H9 (cell line): ENCODE measurements at regions not wholly inside any gene's neighbourhood (a gene's known extent, or its start where the extent isn't known, plus 50 kb on each side); places are given as distances from the start of the nearest gene placed in this dataset.

Experiments
- DNase-seq: peaks from one replicate; pipeline ENCODE4 v3.0.0-alpha.2; 2017
- H2AFZ ChIP-seq: one replicate; pipeline ENCODE4 v1.6.1; 2013; ENCODE audit warnings: mild to moderate bottlenecking, low read length, control low read depth, moderate library complexity
- H2AK5ac ChIP-seq: 2 replicates; pipeline ENCODE4 v1.6.1; 2013; ENCODE audit warnings: low read length, control low read depth, mixed read lengths; ENCODE audit not compliant: insufficient read length
- H2BK120ac ChIP-seq: one replicate; pipeline ENCODE4 v1.6.1; 2013; ENCODE audit warnings: low read depth, mild to moderate bottlenecking, low read length, control low read depth, inconsistent platforms; ENCODE audit not compliant: poor library complexity, severe bottlenecking
- H2BK12ac ChIP-seq: 2 replicates; pipeline ENCODE4 v1.6.1; 2013; ENCODE audit warnings: low read length, control low read depth, mixed read lengths, low read depth; ENCODE audit not compliant: insufficient read length
- H2BK15ac ChIP-seq: 2 replicates; pipeline ENCODE4 v1.6.1; 2013; ENCODE audit warnings: low read depth, low read length, control low read depth
- H2BK20ac ChIP-seq: one replicate; pipeline ENCODE4 v1.6.1; 2013; ENCODE audit warnings: low read depth, mild to moderate bottlenecking, low read length, control low read depth, inconsistent platforms; ENCODE audit not compliant: poor library complexity, severe bottlenecking
- H2BK5ac ChIP-seq: 2 replicates; pipeline ENCODE4 v1.6.1; 2013; ENCODE audit warnings: low read length, control low read depth, mixed read lengths; ENCODE audit not compliant: insufficient read length
- H3K14ac ChIP-seq: 2 replicates; pipeline ENCODE4 v1.6.1; 2013; ENCODE audit warnings: low read length, control low read depth; ENCODE audit not compliant: insufficient read depth
- H3K18ac ChIP-seq: 2 replicates; pipeline ENCODE4 v1.6.1; 2013; ENCODE audit warnings: low read depth, mild to moderate bottlenecking, mixed read lengths, low read length, control low read depth; ENCODE audit not compliant: insufficient read length
- H3K23ac ChIP-seq: 2 replicates; pipeline ENCODE4 v1.6.1; 2013; ENCODE audit warnings: low read length, control low read depth, mixed read lengths, low read depth; ENCODE audit not compliant: insufficient read length
- H3K23me2 ChIP-seq: 2 replicates; pipeline ENCODE4 v1.6.1; 2013; ENCODE audit warnings: low read depth, mild to moderate bottlenecking, mixed read lengths, low read length, control low read depth; ENCODE audit not compliant: insufficient read length, poor library complexity, severe bottlenecking
- H3K27ac ChIP-seq: 2 replicates; pipeline ENCODE4 v1.5.1; 2013; ENCODE audit warnings: low read length, control low read depth, mixed read lengths, low read depth; ENCODE audit not compliant: insufficient read length
- H3K27me3 ChIP-seq: 2 replicates; pipeline ENCODE4 v1.6.1; 2013; ENCODE audit warnings: low read length, control low read depth, inconsistent platforms; ENCODE audit not compliant: insufficient read depth
- H3K4ac ChIP-seq: 2 replicates; pipeline ENCODE4 v1.6.1; 2013; ENCODE audit warnings: low read depth, mild to moderate bottlenecking, control low read depth, inconsistent platforms, low read length, moderate library complexity
- H3K4me1 ChIP-seq: 2 replicates; pipeline ENCODE4 v1.6.1; 2013; ENCODE audit warnings: low read length, control low read depth, inconsistent platforms; ENCODE audit not compliant: insufficient read depth
- H3K4me2 ChIP-seq: 2 replicates; pipeline ENCODE4 v1.6.1; 2013; ENCODE audit warnings: low read length, control low read depth, mixed read lengths; ENCODE audit not compliant: insufficient read length, insufficient read depth
- H3K56ac ChIP-seq: 2 replicates; pipeline ENCODE4 v1.6.1; 2013; ENCODE audit warnings: low read depth, mild to moderate bottlenecking, mixed read lengths, low read length, control low read depth; ENCODE audit not compliant: insufficient read length
- H3K79me1 ChIP-seq: 2 replicates; pipeline ENCODE4 v1.6.1; 2013; ENCODE audit warnings: low read depth, mild to moderate bottlenecking, moderate library complexity, low read length, control low read depth, inconsistent platforms; ENCODE audit not compliant: insufficient read depth, poor library complexity, severe bottlenecking
- H3K79me2 ChIP-seq: 2 replicates; pipeline ENCODE4 v1.6.1; 2013; ENCODE audit warnings: low read length, control low read depth, inconsistent platforms; ENCODE audit not compliant: insufficient read depth
- H3K9ac ChIP-seq: 2 replicates; pipeline ENCODE4 v1.6.1; 2013; ENCODE audit warnings: low read length, control low read depth, mixed read lengths; ENCODE audit not compliant: insufficient read length; ENCODE audit errors: extremely low read depth
- H3K9me3 ChIP-seq: one replicate; pipeline ENCODE4 v1.6.1; 2013; ENCODE audit warnings: low read depth, low read length, inconsistent platforms; ENCODE audit not compliant: control insufficient read depth
- H3T11ph ChIP-seq: one replicate; pipeline ENCODE4 v1.6.1; 2013; ENCODE audit warnings: mild to moderate bottlenecking, low read length, control low read depth, inconsistent platforms
- H4K20me1 ChIP-seq: one replicate; pipeline ENCODE4 v1.6.1; 2013; ENCODE audit not compliant: control insufficient read depth, insufficient read length, insufficient read depth
- H4K5ac ChIP-seq: 2 replicates; pipeline ENCODE4 v1.6.1; 2013; ENCODE audit warnings: low read depth, mild to moderate bottlenecking, mixed read lengths, low read length, control low read depth; ENCODE audit not compliant: insufficient read length
- H4K8ac ChIP-seq: replicated peaks from 2 replicates; pipeline ENCODE4 v1.6.1; 2013; ENCODE audit warnings: low read length, control low read depth, mixed read lengths, low read depth; ENCODE audit not compliant: insufficient read length
- H4K91ac ChIP-seq: 2 replicates; pipeline ENCODE4 v1.6.1; 2013; ENCODE audit warnings: low read depth, mild to moderate bottlenecking, moderate library complexity, mixed read lengths, low read length, control low read depth; ENCODE audit not compliant: insufficient read length
- H3K27ac Mint-ChIP-seq, 3 experiments: 2 replicates in 2 of 3; 3 replicates in 1 of 3; pipeline ENCODE4 v1.8.0; 2020 to 2021; ENCODE audit warnings: mixed read lengths in 3 of 3, mild to moderate bottlenecking in 1 of 3, moderate library complexity in 1 of 3
- H3K27me3 Mint-ChIP-seq: 2 replicates; pipeline ENCODE4 v1.8.0; 2021; ENCODE audit warnings: low read depth, mild to moderate bottlenecking, moderate library complexity, mixed read lengths
- H3K36me3 Mint-ChIP-seq, 3 experiments: 2 replicates in 2 of 3; 3 replicates in 1 of 3; pipeline ENCODE4 v1.8.0; 2020 to 2021; ENCODE audit warnings: low read depth in 3 of 3, mixed read lengths in 3 of 3; ENCODE audit not compliant: insufficient read depth in 1 of 3
- H3K4me1 Mint-ChIP-seq, 2 experiments: 2 replicates each; pipeline ENCODE4 v1.8.0; 2020; ENCODE audit warnings: mixed read lengths in 2 of 2
- H3K4me3 Mint-ChIP-seq, 2 experiments: 2 replicates in 1 of 2; 3 replicates in 1 of 2; pipeline ENCODE4 v1.8.0; 2020 to 2021; ENCODE audit warnings: mild to moderate bottlenecking in 2 of 2, mixed read lengths in 2 of 2, moderate library complexity in 1 of 2
- H3K9me3 Mint-ChIP-seq, 2 experiments: 2 replicates in 1 of 2; 3 replicates in 1 of 2; pipeline ENCODE4 v1.8.0; 2020; ENCODE audit warnings: mild to moderate bottlenecking in 2 of 2, mixed read lengths in 2 of 2, moderate library complexity in 1 of 2
- WGBS: extraction: QIAGEN DNeasy Blood & Tissue Kit; methylation state at CpG from one replicate; pipeline ENCODE4 v1.1.7; 2013; ENCODE audit warnings: missing lambda C conversion rate, low lambda C conversion rate, mixed read lengths; ENCODE audit not compliant: insufficient read length; ENCODE audit errors: extremely low coverage; 5-methylcytosine and 5-hydroxymethylcytosine counted together
- TF ChIP-seq, protein P1 (sequence below): fragments of 200-600 bp; sonication (generic); conservative IDR thresholded peaks from 3 replicates; pipeline ENCODE4 v1.8.0; 2021; ENCODE audit warnings: antibody characterized with exemption, mild to moderate bottlenecking

DNA sequence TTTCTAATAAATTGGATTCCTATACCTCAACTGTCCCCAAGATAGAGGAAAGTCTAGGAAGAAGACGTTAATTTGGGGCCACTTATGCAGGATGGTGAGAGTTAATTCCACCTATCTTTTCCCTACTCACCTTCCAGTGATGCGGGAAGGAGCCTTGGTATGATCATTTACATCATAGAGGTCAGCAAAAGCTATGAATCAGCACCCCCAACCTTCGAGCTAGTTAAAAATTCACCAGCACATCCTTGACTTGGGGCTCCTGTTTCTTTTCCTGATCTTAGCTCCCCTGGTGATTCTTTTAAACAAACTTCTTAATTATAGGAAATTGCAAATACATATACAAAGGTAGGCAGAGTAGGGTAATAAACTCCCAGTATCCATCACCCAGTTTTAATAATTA, 366.6 kb downstream of the SOX2 start:
- Histone ChIP-seq H3K18ac (no peak overlapping the region), H2BK15ac (no peak overlapping the region), H3K23me2 (no peaks in the 10 kb centered on the region), H3K27me3 (no peaks in the 10 kb centered on the region), H3K79me2 (no peaks in the 10 kb centered on the region), H2AFZ (no peak overlapping the region), H2BK12ac (no peak overlapping the region), H3K4me2 (no peak overlapping the region), H4K5ac (no peak overlapping the region), H2BK20ac (no peak overlapping the region), H3K4me1 (peaks cover 14% of the 10 kb centered on the region; the same call in 1 of the 2 replicates), H2BK120ac (no peak overlapping the region), H3K56ac (no peak overlapping the region), H2AK5ac (no peak overlapping the region), H2BK5ac (no peak overlapping the region), H3K4ac (no peak overlapping the region), H3K9me3 (no peaks in the 10 kb centered on the region), H3K23ac (no peak overlapping the region), H3T11ph (no peak overlapping the region), H3K14ac (no peak overlapping the region), H4K91ac (no peak overlapping the region), H4K20me1 (no peaks in the 10 kb centered on the region), H3K9ac (no peak overlapping the region), H4K8ac (no peak overlapping the region), H3K27ac (no peak overlapping the region), H3K79me1 (no peaks in the 10 kb centered on the region)
- Mint-ChIP-seq H3K9me3 (peaks cover 0 to 3% of the 10 kb centered on the region in 2 experiments; a peak in 1 of 5 replicates), H3K4me3 (no peak overlapping the region), H3K27ac (no peak overlapping the region), H3K27me3 (no peaks in the 10 kb centered on the region), H3K4me1 (peaks cover 59 to 64% of the 10 kb centered on the region in 2 experiments), H3K36me3 (no peaks in the 10 kb centered on the region)
- no peak for DNase-seq
- no CpG with 5 or more reads among the region's 3 CpGs for WGBS
- TF ChIP-seq, protein P1, sequence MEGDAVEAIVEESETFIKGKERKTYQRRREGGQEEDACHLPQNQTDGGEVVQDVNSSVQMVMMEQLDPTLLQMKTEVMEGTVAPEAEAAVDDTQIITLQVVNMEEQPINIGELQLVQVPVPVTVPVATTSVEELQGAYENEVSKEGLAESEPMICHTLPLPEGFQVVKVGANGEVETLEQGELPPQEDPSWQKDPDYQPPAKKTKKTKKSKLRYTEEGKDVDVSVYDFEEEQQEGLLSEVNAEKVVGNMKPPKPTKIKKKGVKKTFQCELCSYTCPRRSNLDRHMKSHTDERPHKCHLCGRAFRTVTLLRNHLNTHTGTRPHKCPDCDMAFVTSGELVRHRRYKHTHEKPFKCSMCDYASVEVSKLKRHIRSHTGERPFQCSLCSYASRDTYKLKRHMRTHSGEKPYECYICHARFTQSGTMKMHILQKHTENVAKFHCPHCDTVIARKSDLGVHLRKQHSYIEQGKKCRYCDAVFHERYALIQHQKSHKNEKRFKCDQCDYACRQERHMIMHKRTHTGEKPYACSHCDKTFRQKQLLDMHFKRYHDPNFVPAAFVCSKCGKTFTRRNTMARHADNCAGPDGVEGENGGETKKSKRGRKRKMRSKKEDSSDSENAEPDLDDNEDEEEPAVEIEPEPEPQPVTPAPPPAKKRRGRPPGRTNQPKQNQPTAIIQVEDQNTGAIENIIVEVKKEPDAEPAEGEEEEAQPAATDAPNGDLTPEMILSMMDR = no peak
